HG03045 (cell line): ENCODE measurements at regions not wholly inside any gene's neighbourhood (a gene's known extent, or its start where the extent isn't known, plus 50 kb on each side); places are given as distances from the start of the nearest gene placed in this dataset.
"Not testable (repeated sequence)": the region's sequence is repeated elsewhere in the genome, so short reads cannot be mapped to it uniquely, and the experiment has no call there.

Experiments
- ATAC-seq: cut with Tn5 transposase; IDR thresholded peaks from one replicate; pipeline ENCODE4 v1.9.1; 2021; ENCODE audit warnings: mild to moderate bottlenecking, moderate library complexity; ENCODE audit not compliant: unreplicated experiment

DNA sequence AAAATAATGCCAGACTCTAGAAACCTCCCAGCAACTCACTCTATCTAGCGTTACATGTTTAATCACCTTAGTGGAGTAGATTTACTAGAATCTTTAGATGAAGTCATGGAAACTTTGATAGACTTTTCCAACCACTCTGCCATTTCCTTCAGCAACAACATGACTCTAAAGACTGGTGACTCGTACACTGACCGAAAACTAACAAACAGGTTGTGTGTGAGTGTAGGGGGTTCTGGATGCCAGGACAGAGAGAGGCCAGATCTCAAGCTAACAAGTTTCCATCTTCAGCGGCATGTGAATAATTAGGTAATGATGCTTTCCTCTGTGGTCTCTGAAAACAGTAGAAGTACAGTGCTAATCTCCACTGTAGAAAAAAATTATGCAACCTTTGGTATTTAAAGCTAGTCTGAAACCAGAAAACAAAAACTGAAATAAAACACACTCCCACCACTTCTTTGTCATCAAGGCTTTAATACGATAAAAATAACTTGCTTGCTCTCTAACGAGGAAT is 286.4 kb downstream of the PRDM5 start:
- ATAC-seq: no peak

DNA sequence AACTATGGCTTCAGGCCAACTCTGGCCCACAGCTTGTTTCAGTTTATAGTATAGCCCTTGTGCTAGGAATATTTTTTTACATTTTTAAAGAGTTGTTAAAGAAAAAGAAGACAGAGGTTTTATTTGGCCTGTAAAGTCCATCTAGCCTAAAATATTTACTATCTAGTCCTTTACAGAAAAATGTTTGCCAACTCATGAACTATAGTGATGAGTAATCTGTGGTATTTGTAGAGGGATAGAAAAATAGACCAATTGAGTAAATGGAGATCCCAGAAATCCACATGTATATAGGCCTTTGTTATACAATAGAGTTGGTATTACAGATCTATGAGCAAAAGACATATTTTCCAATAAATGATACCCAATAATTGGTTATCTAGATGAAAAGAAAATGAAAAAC is 288.7 kb downstream of the PRDM5 start:
- no peak for ATAC-seq

DNA sequence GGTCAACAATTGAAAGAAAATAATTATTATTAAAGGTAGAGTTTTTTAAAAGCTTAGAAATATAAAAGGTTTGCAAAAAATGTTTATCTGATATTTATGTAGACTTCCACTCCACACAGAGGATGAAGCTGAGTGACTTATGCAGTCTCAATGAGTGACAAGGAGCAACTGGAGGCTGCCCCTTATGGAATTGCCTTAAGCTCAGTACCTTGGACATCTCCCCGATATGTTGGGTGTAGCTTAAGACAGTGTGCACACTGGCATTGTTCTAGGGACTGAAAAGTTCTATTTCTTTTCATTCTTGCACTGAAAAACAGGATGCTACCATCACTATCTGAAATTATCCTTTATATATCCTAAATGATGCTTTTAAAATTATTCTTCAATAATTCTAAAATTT is 292.1 kb downstream of the PRDM5 start:
- ATAC-seq: no peak

DNA sequence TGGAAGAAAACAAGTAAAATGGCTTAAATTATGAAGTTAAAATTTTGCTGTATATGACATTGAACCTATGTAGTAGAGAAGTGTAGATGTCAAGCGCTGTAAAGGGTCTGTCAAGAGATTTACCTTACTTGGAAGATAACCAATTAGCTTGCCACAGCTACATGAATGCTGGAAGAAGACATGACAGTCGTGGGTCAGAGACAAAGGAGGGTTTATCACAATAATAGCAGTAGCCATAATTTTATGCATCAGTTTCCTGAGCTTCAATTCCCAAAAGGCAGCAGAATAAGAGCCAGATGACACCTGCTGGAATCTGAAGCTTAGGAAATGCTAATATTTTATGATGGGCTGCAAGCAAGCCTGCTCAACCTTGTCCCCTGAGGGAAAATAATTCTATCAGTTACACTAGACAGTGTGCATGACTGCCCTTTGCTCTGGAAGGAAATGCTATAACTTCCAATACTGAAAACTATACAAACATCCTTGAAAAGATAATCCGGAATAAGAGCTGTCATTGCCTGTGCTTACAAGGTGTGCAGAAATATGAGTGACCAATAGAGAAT is 292.9 kb downstream of the PRDM5 start:
- ATAC-seq: no peak

DNA sequence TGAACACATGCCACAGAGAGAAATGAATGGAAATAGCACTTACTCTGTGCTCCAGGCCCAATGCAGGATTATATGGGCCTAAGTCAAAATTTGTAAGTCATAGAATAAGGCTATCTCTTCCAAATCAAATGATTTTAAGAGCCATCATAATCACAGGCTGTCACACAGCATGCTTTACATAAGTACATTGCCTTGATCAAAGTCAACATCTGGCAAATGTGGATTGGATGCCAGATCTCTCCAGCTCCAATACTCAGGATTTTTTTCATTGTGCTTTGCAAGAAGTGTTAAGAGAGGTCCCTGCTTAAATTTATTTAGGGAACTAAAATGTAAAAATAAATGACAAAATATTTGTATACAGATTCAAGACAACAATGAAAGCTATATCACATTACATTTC is 299.9 kb downstream of the PRDM5 start:
- ATAC-seq: no peak

DNA sequence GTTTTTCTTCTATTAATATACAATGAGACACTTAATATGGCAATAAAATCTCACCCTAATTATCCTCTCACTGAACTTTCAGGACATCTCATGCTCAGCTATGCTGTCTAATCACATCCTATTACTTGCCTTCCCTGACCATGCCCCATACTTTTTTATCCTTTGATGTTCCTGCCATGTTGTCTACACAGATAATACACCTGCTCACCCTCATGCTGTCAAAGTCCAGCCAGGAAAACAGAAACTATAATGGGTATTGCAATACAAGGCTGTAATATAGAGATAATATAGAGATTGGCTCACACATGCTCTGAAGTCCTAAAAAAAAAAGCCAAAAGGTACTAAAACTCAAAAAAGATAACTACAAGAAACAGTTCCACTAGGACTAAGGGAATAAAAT is 305.4 kb downstream of the PRDM5 start:
- no peak for ATAC-seq

DNA sequence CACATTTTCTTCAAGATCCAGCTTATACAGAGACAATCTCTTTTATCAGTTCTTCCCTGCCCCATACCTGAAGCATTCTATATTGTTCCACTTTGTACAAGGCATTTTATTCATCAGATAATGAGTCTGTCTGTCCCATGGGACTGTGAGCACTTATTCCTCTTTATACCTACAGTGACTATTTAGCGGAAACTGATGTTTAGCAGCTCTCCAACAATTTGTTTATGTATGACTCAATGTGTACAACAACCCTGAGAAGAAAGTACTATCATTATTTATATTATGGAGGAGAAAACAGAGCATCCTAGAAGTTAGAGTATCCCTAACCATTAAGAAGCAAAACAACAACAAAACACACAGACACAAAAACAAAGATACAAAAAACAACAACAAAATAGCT is 306.5 kb downstream of the PRDM5 start:
- ATAC-seq: no peak

DNA sequence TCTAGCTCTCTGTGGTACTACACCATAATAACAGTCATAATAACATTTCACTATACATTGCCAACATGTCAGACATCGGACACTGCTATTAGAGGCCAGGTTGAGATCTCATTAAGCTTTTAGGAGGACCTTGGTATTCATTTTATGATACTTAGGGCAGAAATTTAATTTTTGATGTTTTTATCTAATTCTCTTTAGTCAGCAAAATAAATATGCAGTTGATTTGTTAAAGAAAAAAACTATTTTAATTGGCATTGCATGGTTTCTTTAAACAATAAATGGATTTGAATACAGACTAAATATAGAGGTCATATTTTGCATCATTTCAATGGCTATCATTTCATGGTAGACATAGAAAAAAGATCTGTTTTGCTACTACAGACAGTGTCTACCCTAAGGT is 308.7 kb downstream of the PRDM5 start:
- no peak for ATAC-seq

DNA sequence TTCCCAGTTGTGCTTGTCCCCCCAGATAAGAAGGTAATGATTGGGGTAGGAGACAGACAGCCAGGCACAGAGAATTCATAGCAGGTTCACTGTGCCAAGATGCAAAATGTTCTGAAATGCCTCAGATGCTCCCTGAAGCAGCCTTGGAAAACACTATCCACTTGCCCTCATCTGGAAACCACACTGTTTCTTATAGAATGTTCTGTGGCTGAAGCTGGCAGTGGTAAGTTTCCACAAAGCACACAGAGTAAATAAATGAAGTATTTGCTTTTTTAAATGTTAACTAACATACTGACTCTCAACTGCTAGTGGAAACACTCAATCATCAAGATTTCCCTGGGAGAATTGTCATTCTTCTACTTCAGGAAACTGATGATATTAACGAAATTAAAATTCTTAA is 311.4 kb downstream of the PRDM5 start:
- ATAC-seq: no peak

DNA sequence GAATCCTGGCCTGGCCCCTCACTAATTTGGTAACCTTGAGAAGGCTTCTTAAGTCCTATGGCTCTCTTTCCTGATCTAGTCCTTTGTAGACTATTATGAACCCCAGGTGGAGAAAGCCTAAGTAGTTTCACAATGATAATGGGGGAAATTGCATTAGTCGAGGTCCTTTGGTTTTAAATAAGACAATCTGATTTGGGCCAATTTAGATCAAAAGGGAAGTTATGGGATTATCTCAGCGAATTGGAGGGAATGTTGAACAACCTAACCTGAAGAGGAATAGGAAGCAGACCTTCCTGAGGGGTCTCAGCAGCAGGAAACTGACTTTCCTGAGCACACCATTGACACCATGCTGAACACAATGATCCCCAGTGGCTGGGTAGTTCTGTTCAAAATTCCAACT is 331.5 kb downstream of the PRDM5 start:
- no peak for ATAC-seq

DNA sequence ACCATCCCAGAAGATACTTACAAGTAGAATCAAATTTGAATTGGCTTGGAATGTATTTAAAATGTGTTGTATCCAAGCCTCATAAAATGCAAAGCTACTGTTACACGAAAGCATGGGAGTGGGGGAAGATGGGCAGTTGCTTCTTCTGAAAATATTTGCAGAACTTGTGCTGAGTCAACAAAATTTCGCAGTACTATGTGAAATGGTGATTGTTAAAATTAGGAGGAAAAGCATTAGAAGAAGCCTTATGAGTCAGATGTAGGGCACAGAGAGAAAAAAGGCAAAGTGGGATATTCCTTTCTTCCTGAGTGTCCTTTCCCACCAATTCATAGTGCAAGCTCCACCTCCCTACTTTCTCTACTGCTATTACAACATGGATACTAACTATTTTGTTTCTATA is 332.7 kb downstream of the PRDM5 start:
- no peak for ATAC-seq

DNA sequence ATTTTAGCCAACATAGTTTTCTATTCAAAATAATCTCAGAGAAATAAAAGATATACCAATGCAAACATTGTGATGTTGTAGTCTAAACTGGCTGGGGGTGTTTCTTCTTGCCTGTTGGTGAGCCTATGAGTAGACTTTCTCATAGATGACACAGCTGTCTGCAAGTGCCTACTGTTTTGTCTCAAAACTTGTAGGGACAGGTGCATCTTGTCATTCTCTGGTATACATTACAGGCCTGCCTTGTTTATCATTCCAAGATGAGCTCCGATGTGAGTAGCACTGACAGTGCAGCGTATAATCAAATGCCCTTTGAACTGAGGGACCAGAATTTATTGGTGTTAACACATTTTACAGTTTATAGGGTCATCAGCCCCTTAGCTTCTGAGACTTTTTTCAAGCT is 353.8 kb downstream of the PRDM5 start:
- no peak for ATAC-seq

DNA sequence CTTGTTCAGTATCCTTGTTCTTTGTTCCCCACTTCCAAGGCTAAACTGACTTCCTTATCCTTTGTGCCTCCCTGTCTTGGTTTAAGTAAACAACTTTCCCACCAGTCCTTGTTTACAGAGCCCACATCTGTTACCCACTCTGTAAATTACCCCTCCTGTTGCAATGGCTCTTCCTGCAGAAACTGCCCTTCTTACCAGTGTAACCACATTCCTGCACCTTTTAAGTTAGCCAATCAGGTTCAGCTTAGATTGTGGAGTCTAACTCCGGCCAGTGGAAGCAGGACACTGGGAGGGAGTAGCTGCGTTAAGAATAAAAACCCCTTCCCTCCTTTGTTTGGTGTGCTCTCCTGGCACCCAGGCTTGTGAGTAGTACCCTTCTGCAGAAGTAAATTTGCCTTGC is 360.9 kb downstream of the PRDM5 start:
- ATAC-seq: no peak

DNA sequence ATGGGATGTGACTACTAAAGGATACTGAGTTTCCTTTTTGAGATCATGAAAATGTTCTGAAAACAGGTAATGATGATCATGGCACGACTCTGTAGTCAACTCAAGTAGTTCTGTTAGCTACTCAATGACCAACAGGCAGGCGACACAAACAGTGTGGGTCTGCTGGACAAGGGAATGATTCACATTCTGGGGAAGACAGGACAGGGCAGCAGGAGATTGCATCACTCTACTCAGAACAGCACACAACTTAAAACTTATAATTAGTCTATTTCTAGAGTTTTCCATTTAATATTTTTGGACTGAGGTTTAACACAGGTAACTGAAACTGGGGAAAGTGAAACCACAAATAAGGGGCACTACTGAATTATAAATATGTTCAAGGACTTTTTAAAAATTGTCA is 365.2 kb downstream of the PRDM5 start:
- no peak for ATAC-seq

DNA sequence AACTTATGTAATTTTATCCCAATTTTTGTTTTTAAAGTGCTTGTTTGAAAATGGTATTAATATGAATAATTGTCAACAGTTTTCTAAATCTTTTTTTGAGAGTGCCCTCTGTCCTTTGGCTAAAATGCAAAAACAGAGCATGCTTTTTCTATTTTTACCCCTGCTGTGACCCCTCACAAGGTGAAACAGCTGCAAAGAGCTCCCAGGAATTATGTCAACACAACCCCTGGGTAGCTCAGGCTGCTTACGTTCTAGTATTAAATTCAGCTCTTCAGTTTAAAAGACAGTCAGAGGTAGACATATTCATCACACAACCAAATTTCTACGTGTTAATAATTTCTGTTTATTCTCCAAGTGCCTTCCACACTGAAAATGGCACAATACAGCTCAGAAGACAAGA is 367.5 kb downstream of the PRDM5 start:
- ATAC-seq: no peak

DNA sequence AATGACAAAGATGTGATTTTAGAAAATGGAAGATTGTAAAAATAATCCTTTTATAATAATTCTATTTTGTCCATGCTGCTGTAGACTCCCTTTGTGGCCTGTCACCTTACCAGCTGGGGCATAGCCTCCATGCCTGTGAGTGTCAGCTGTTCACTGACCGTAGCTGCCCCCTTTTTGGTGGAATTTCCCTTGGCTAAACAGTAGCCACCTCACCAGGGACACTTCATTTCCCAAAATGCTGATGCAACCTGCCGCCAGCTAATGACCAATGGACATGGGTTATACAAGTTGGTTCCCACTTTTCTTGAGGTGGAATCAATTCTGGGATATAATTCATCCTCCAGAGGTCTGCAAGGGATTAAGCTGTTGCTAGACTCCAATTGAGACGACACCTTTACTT is 368.4 kb downstream of the PRDM5 start:
- no peak for ATAC-seq

DNA sequence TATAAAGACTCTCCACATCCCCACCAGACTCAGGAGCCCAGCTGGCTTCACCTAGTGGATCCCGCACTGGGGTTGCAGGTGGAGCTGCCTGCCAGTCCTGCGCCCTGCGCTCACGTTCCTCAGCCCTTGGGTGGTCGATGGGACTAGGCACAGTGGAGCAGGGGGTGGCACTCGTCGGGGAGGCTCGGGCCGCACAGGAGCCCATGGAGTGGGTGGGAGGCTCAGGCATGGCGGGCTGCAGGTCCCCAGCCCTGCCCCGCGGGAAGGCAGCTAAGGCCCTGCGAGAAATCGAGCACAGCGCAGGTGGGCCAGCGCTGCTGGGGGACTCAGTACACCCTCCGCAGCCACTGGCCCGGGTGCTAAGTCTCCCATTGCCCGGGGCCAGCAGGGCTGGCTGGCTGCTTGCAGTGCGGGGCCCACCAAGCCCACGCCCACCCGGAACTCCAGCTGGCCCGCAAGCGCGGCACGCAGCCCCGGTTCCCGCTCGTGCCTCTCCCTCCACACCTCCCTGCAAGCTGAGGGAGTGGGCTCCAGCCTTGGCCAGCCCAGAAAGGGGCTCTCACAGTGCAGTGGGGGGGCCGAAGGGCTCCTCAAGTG is 371.8 kb downstream of the PRDM5 start:
- not testable (repeated sequence) for ATAC-seq

DNA sequence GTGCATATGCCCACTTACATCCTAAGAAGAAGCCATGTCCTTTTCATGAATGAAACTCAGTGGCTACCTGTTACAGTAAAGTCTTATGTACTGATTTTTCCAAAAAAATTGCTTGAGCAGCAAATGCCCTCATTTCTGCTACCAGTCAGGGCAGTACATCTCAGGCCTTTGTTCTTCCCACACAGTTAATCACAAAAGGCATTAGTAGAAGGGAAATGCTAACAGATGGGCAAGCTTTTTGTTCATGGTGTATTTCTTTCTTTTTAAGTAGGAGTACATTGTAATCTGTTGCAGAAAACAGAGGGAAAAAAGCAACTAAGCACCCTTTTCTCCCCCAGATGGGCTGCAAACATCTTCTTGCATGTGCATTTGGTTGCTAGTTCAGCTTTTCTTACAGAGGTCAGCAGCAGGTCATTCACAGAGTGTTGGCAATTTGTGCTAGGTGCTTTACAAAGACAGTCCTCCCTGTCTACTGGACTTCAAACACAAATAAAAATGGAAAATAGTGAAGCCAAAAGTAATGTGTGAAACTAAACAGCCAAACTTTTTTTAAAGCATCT is 373.4 kb downstream of the PRDM5 start:
- no peak for ATAC-seq

DNA sequence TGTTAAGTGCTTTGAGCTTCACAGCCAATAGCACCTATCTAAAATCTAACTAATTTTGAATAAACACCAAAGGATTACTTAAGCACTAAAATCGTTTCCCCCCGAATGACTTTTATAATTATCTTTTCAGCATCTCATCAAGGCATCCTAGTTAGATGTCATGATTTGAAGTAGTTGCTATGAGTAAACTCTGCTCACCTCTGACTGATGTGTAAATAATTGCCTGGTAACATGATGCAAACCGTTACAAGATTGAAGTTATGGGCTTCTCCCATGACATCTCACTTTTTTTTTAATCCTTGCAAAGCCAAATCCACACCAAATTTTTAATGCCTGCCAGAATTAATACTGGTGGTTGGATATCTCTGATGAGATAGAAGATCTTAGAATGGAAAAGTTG is 377.1 kb downstream of the PRDM5 start:
- ATAC-seq: no peak

DNA sequence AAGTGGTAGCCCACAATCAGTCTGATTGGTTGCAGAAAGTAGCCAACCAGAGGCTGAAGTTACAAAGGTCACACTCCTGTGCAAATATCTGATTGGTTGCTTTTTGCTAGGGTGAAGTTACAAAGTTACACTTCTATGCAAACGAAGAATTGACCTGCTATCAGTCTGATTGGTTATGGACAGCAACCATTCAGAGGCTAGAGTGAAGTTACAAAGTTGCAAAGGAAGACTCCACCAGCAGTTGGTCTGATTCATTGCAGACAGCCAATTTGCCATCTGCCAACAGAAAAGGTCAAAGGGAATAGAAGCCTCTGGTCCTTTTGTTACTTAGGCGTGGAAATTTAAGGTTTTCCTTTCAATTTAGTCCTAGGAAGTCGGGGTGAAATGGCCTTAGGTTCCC is 377.7 kb downstream of the PRDM5 start:
- ATAC-seq: no peak

DNA sequence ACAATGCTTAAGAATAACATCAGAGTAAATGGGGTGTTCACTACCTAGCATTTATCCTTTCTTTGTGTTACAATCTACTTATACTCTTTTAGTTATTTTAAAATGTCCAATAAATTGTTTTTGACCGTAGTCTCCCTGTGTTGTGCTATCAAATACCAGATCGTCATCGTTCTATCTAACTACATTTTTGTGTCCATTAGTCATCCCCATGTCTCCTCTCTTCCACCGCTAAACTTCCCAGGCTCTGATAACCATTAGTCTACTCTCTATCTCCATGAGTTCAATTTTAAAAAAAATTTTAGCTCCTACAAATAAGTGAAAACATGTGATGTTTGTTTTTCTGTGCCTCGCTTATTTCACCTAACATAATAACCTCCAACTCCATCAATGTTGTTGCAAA is 381.9 kb downstream of the PRDM5 start:
- no peak for ATAC-seq

DNA sequence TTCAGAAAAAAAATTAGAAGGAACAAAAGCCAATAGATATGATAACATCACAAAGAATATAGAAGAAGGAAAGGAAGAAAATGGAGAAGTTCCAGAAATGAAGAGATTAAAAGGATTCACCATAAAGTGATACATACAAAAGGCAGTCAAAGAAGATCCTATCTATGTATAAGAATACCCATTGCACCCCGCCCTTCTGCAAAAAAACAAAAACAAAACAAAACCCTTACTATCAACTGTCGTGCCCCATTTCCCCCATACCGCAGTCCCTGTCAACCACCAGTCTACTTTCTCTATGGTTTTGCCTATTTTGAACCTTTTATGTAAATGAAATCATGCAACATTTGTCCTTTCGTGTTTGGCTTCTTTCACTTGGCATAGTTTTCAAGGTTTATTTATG is 385.6 kb downstream of the PRDM5 start:
- ATAC-seq: no peak

DNA sequence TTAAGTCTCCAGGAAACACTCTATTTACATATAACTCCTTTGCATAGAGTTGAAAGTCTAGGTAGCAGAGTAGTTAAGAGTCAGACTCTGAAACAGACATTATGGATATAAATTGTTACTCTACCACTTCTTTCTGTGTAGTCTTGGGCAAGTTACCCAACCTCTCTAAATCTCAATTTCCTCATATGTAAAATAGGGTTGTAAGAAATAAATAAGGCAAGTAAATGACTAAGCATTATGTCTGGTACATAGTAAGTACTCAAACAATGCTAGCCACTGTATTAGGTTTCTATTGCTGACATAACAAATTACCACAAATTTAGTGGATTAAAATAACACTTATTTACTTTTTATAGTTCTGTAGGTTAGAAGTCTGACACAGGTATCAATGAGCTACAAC is 394.1 kb downstream of the PRDM5 start:
- ATAC-seq: no peak
